Common myeloid progenitor, CD34-positive (primary cell): ENCODE measurements at regions not wholly inside any gene's neighbourhood (a gene's known extent, or its start where the extent isn't known, plus 50 kb on each side); places are given as distances from the start of the nearest gene placed in this dataset.

Source experiments
- CTCF ChIA-PET: fragments of 350-600 bp; sonication (Branson Sonifier 250); formaldehyde crosslinking; loops from one replicate; lab custom pipeline; 2021; ENCODE audit warnings: antibody characterized with exemption; lab: Charles Lee
- POLR2A ChIA-PET: fragments of 350-600 bp; sonication (Branson Sonifier 250); formaldehyde crosslinking; loops from one replicate; lab custom pipeline; 2021; ENCODE audit warnings: antibody characterized with exemption; lab: Charles Lee
- DNase-seq, 3 donors: peaks; one replicate each; pipeline versions ENCODE4 v3.0.0 to v3.0.0-alpha.2; 2013
- H3K27ac ChIP-seq, 2 experiments: 1 replicate in 1 of 2; 2 replicates in 1 of 2; pipeline ENCODE4 v1.7.0; 2013; ENCODE audit warnings: inconsistent platforms in 2 of 2, low read length in 2 of 2, mild to moderate bottlenecking in 2 of 2, low read depth in 1 of 2, moderate library complexity in 1 of 2; ENCODE audit not compliant: severe bottlenecking in 2 of 2, insufficient read depth in 1 of 2, poor library complexity in 1 of 2
- H3K27me3 ChIP-seq, 5 experiments: replicated peaks in 2 of 5; 1 replicate in 3 of 5; 2 replicates in 2 of 5; pipeline versions ENCODE4 v1.6.1 to v1.7.0; 2013; ENCODE audit warnings: low read length in 4 of 5, mild to moderate bottlenecking in 2 of 5, moderate library complexity in 2 of 5, inconsistent platforms in 1 of 5; ENCODE audit not compliant: insufficient read depth in 5 of 5, control insufficient read depth in 4 of 5
- H3K36me3 ChIP-seq, 4 experiments: 1 replicate in 2 of 4; 2 replicates in 2 of 4; pipeline versions ENCODE4 v1.6.1 to v1.7.0; 2013; ENCODE audit warnings: low read length in 3 of 4, control low read depth in 1 of 4, mild to moderate bottlenecking in 1 of 4; ENCODE audit not compliant: control insufficient read depth in 4 of 4, insufficient read depth in 4 of 4
- H3K4me1 ChIP-seq, 4 experiments: 1 replicate in 3 of 4; 2 replicates in 1 of 4; pipeline versions ENCODE4 v1.6.1 to v1.7.1; 2013; ENCODE audit warnings: low read length in 3 of 4, mild to moderate bottlenecking in 3 of 4, control low read depth in 1 of 4, inconsistent platforms in 1 of 4, moderate library complexity in 1 of 4; ENCODE audit not compliant: control insufficient read depth in 4 of 4, insufficient read depth in 4 of 4; ENCODE audit errors: control extremely low read depth in 1 of 4
- H3K4me3 ChIP-seq, 7 experiments: 1 replicate in 4 of 7; 2 replicates in 3 of 7; pipeline versions ENCODE4 v1.5.1 to v1.7.0; 2013; ENCODE audit warnings: mild to moderate bottlenecking in 7 of 7, low read length in 6 of 7, moderate library complexity in 6 of 7, inconsistent platforms in 2 of 7, low read depth in 2 of 7, control low read depth in 1 of 7; ENCODE audit not compliant: insufficient read depth in 4 of 7, control insufficient read depth in 1 of 7; ENCODE audit errors: extremely low read depth in 1 of 7
- H3K9me3 ChIP-seq, 5 experiments: 1 replicate in 4 of 5; 2 replicates in 1 of 5; pipeline versions ENCODE4 v1.6.1 to v1.7.1; 2013; ENCODE audit warnings: low read length in 4 of 5, mild to moderate bottlenecking in 2 of 5, inconsistent platforms in 1 of 5, low read depth in 1 of 5, moderate library complexity in 1 of 5; ENCODE audit not compliant: control insufficient read depth in 4 of 5, insufficient read depth in 2 of 5; ENCODE audit errors: control extremely low read depth in 1 of 5
- WGBS: methylation state at CpG from one replicate; pipeline ENCODE4 v1.1.5; 2013; ENCODE audit not compliant: insufficient coverage; 5-methylcytosine and 5-hydroxymethylcytosine counted together

DNA sequence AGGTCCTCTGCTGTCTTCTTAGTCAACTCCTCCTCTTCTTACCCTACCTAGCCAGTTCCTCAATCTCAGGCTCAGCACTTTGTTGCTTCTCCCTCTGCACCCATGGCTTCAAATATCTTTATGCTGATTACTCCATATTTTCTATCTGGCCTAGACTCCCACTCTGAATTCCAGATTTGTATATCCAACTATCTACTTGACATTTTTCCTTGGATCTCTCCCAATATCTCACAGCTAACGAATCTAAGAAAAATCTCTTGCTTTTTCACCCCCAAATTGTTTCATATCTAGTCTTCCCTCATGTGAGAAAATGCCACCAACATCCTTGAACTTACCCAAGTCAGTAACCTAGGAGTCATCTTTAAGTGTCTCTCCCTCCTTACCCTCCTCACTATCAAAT is 176.4 kb upstream of the ERCC4 start:
- Histone ChIP-seq H3K27ac (no peak overlapping the region), H3K36me3 (no peaks in the 10 kb centered on the region), H3K9me3 (peaks cover 0 to 4% (median 4%) of the 10 kb centered on the region in 5 experiments), H3K4me3 (no peak overlapping the region), H3K4me1 (no peaks in the 10 kb centered on the region), H3K27me3 (no peaks in the 10 kb centered on the region)
- POLR2A ChIA-PET = no interaction called here
- DNase-seq = no peak
- CTCF ChIA-PET = no interaction called here
- WGBS = 78% methylated on average over 1 of the region's 1 CpG

DNA sequence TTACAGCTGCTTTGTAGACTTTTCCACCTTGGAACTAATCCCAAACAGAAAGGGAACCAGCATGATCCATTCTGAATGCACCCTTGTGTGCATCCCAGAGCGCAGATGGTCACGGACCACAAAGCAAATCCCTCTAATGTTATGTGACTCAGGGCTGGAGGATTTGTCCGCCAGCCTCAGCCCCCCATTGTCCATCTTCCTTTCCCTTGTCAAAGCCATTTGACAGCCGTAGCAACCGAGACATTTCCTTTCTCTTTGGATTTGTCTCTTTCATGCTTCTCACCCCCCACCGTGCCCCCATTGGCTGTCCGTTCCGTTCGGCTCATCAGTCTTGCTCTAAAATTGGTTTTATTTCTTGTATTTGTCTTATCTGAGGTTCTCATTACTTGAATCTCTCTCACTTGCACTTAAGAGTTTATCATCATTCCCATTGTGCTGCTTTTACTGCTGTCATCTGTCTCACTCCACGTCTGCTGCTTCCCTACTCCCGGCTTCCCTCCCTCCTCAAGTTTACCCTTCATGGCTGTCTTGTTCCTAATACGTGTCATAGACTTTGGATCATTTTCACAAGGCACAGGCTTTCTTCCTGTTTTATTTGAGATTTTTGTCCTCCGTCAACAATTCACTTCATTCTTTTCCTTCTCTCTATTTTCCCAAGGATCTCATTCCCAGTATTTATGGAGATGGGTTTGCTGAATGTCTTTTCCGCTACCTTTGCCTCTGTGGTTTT is 163.4 kb upstream of the ERCC4 start:
- Histone ChIP-seq H3K27ac (no peak overlapping the region), H3K4me1 (no peaks in the 10 kb centered on the region), H3K27me3 (peaks cover 0 to 2% (median 0%) of the 10 kb centered on the region in 5 experiments), H3K36me3 (no peaks in the 10 kb centered on the region), H3K4me3 (no peak overlapping the region), H3K9me3 (no peaks in the 10 kb centered on the region)
- ChIA-PET CTCF (no interaction called here), POLR2A (no interaction called here)
- 80% methylated on average over 5 of the region's 14 CpGs for WGBS
- no peak for DNase-seq

GRCh38 chr16:13766334-13766733 is 153.6 kb upstream of the ERCC4 start:
- H3K9me3 ChIP-seq = no peaks in the 10 kb centered on the region
- CTCF ChIA-PET = no interaction called here
- no peak overlapping the region for H3K4me3 ChIP-seq
- no peak for DNase-seq
- 100% methylated on average over 2 of the region's 2 CpGs for WGBS
- POLR2A ChIA-PET = no interaction called here
- H3K4me1 ChIP-seq = no peaks in the 10 kb centered on the region
- no peak overlapping the region for H3K27ac ChIP-seq
- peaks cover 0 to 1% (median 0%) of the 10 kb centered on the region in 5 experiments for H3K27me3 ChIP-seq
- no peaks in the 10 kb centered on the region for H3K36me3 ChIP-seq

- CTCF ChIA-PET = interaction anchor here (0.7 kb wide), 1 partner anchor 12 kb away, joined by 3 read pairs; no protein-coding TSS in a partner anchor
These were observed 152.7 kb upstream of the ERCC4 start for GRCh38 chr16:13767215-13767614.

DNA sequence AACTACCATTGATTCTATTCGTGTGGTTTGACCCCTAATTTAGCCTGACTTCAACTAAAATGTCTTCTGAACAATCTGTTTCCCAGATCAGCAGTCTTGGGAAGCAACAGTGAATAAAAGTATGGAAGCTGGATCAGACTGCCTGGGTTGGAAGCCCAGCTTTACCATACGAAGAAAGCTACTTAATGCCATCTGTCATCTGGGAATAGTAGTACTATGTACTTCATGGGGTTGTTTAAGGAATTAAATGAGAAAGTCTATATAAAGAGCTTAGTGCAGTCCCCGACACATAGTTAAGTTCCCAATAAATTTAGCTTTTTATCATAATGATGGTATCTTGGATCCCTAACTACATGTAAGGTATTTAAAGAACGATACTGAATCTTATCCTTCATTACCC is 151.5 kb upstream of the ERCC4 start:
- 100% methylated on average over 1 of the region's 4 CpGs for WGBS
- no peak overlapping the region for H3K27ac ChIP-seq
- ChIA-PET CTCF (no interaction called here), POLR2A (no interaction called here)
- H3K36me3 ChIP-seq = no peaks in the 10 kb centered on the region
- H3K4me1 ChIP-seq = no peaks in the 10 kb centered on the region
- no peaks in the 10 kb centered on the region for H3K9me3 ChIP-seq
- DNase-seq = no peak
- peaks cover 0 to 1% (median 0%) of the 10 kb centered on the region in 5 experiments for H3K27me3 ChIP-seq
- no peak overlapping the region for H3K4me3 ChIP-seq

More at GRCh38 chr16:13767215-13767614, 152.7 kb upstream of the ERCC4 start:
- Histone ChIP-seq H3K4me3 (no peak overlapping the region), H3K27ac (no peak overlapping the region), H3K27me3 (peaks cover 0 to 1% (median 0%) of the 10 kb centered on the region in 5 experiments), H3K4me1 (no peaks in the 10 kb centered on the region), H3K9me3 (no peaks in the 10 kb centered on the region), H3K36me3 (no peaks in the 10 kb centered on the region)
- WGBS = 77% methylated on average over 5 of the region's 7 CpGs
- POLR2A ChIA-PET = no interaction called here
- DNase-seq = no peak

DNA sequence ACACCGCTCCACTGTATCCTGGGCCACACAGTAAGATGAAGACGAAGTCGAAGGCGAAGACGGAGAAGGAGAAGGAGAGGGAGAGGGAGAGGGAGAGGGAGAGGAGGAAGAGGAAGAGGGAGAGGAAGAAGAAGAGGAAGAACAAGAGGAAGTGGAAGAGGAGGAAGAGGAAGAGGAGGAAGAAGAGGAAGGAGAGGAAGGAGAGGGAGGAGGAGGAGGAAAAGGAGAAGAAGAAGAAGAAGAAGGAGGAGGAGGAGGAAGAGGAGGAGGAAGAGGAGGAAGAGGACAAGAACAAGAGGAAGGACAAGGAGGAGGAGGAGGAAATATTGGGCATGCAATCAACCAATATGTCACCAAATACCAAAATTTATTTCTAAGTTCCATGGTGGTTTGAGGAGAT is 149.5 kb upstream of the ERCC4 start:
- Histone ChIP-seq H3K27ac (no peak overlapping the region), H3K4me1 (no peaks in the 10 kb centered on the region), H3K27me3 (peaks cover 0 to 1% (median 0%) of the 10 kb centered on the region in 5 experiments), H3K4me3 (no peak overlapping the region), H3K9me3 (peaks cover 0 to under 1% (median 0%) of the 10 kb centered on the region in 5 experiments), H3K36me3 (no peaks in the 10 kb centered on the region)
- POLR2A ChIA-PET = no interaction called here
- CTCF ChIA-PET = no interaction called here
- 94% methylated on average over 5 of the region's 5 CpGs for WGBS
- no peak for DNase-seq

- ChIA-PET POLR2A (no interaction called here), CTCF (no interaction called here)
- 100% methylated on average over 1 of the region's 1 CpG for WGBS
- no peak overlapping the region for H3K4me3 ChIP-seq
- H3K4me1 ChIP-seq = no peaks in the 10 kb centered on the region
- no peak for DNase-seq
- no peaks in the 10 kb centered on the region for H3K36me3 ChIP-seq
- H3K9me3 ChIP-seq = peaks cover 0 to 3% (median 0%) of the 10 kb centered on the region in 5 experiments
- no peak overlapping the region for H3K27ac ChIP-seq
- peaks cover 0 to 1% (median 0%) of the 10 kb centered on the region in 5 experiments for H3K27me3 ChIP-seq
These were observed 147.2 kb upstream of the ERCC4 start for GRCh38 chr16:13772782-13773181.
